COR-L47 (cell line): ENCODE measurements at regions not wholly inside any gene's neighbourhood (a gene's known extent, or its start where the extent isn't known, plus 50 kb on each side); places are given as distances from the start of the nearest gene placed in this dataset.

Experiments used
- DNase-seq: peaks from one replicate; lab custom pipeline; 2025; lab: John Stamatoyannopoulos, UW

GRCh38 chr15:58329781-58330671 is 101.8 kb upstream of the LIPC start:
- no peak for DNase-seq

- DNase-seq = no peak
These were observed 100.8 kb upstream of the LIPC start for GRCh38 chr15:58330741-58331559.

- DNase-seq = no peak
These were observed 100.3 kb upstream of the LIPC start for GRCh38 chr15:58331560-58331912.

GRCh38 chr15:58331913-58332675 is 99.7 kb upstream of the LIPC start:
- DNase-seq = peak; percentile 84

GRCh38 chr15:58332676-58333400 is 99.0 kb upstream of the LIPC start:
- DNase-seq = no peak

- DNase-seq = no peak
These were observed 97.0 kb upstream of the LIPC start for GRCh38 chr15:58334803-58335202.

- DNase-seq = no peak
These were observed 95.6 kb upstream of the LIPC start for GRCh38 chr15:58336161-58336560.

GRCh38 chr15:58340176-58340575 is 91.6 kb upstream of the LIPC start:
- no peak for DNase-seq

- no peak for DNase-seq
These were observed 89.3 kb upstream of the LIPC start for GRCh38 chr15:58342508-58342907.

GRCh38 chr15:58344213-58345070 is 87.3 kb upstream of the LIPC start:
- no peak for DNase-seq

- DNase-seq = no peak
These were observed 85.4 kb upstream of the LIPC start for GRCh38 chr15:58346361-58346760.

- peak; percentile 10 for DNase-seq
These were observed 83.5 kb upstream of the LIPC start for GRCh38 chr15:58348095-58348812.

GRCh38 chr15:58352026-58352929 is 79.5 kb upstream of the LIPC start:
- DNase-seq = no peak

- DNase-seq = no peak
These were observed 76.3 kb upstream of the LIPC start for GRCh38 chr15:58355382-58355971.

GRCh38 chr15:58355973-58356372 is 75.8 kb upstream of the LIPC start:
- no peak for DNase-seq

- DNase-seq = no peak
These were observed 74.0 kb upstream of the LIPC start for GRCh38 chr15:58357529-58358476.

GRCh38 chr15:58360421-58361090 is 71.2 kb upstream of the LIPC start:
- no peak for DNase-seq
